HG02798 (cell line): ENCODE measurements at regions not wholly inside any gene's neighbourhood (a gene's known extent, or its start where the extent isn't known, plus 50 kb on each side); places are given as distances from the start of the nearest gene placed in this dataset.

Source experiments
- ATAC-seq: cut with Tn5 transposase; IDR thresholded peaks from one replicate; pipeline ENCODE4 v1.9.1; 2021; ENCODE audit warnings: mild to moderate bottlenecking; ENCODE audit not compliant: unreplicated experiment, poor library complexity

DNA sequence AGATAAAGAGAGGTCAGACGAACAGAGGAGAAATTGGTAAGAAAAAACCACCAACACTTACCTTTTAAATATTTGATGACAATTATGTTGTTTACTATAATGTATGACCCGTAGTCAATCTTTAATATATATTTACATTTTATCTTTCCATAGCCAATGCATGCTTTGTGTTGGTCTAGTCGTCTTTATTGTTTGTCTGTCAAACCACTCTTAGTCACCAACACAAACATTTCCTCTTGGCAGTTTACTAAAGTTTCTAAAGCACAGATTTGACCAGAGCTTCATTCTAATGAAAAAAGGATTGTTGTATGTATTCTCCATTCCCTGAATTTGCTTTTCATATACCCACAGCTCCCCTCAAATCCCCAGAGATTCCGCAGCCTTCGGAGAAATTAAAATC is 784.7 kb upstream of the PIK3C3 start:
- no peak for ATAC-seq

DNA sequence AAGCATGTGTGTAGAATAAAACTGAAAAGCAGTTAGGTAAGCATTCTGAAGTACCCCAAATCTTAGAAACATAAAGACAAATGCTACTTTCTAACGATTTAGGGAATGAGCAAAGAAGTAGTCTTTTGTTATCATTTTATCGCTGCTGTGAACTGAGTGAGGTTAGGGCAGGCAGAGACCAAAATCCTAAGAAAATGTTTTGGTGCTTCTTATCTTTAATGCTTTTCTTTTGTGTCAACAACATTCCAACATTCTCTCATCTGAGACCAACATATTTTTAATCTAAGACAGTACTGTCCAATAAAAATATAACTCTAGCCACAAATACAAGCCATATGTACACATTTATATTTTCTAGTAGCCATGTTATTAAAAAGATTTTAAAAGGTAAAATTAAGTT is 789.4 kb upstream of the PIK3C3 start:
- no peak for ATAC-seq

- ATAC-seq: no peak
Measured at GRCh38 chr18:41162781-41163180, 792.3 kb upstream of the PIK3C3 start.

GRCh38 chr18:41162191-41162590 is 792.8 kb upstream of the PIK3C3 start:
- ATAC-seq: no peak

DNA sequence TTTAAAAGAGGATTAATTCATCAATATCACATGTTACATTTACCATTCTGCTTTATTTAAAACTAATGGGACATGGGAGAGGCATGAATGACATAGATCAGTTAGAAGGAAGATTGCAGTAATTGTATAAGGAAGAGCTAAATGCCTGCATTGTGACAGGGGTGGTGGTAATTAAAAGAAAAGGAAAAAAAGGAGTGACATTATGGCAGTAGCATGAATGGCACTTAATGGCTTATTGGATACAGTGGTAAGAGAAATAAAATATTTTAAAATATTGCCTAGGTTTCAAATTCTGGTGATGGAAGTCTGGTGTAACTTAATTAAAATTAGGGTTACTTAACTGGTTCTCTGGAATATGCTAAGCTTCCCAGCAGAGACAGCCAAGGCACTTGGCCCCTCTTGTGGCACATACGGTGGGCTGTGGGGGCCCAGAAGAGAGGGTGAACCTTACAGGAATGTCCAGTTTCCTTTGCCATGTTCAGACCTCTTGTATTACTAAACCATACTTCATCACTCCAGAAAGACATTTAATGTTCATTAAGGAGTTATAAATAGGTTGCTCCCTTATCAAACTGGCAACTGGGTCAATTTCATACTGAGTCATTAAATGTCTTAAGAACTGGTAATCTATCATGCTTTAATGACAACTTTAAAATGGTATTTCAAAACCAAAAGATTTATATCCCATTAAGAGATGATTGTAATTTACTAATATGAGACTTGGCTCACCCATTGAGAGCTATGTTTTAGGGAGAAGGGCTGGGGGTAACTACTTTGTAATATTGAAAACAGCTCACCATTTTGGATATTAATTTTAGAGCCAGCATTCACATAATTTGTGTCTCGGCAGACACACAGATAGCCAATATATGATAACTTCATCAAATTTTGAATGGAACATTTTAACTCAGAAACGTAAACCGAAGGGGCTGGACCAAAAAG is 798.9 kb upstream of the PIK3C3 start:
- no peak for ATAC-seq

- ATAC-seq: no peak
Measured at GRCh38 chr18:41155025-41155424, 800.0 kb upstream of the PIK3C3 start.

- ATAC-seq: no peak
Measured at GRCh38 chr18:41153871-41154270, 801.2 kb upstream of the PIK3C3 start.

- ATAC-seq: no peak
Measured at GRCh38 chr18:41150316-41150715, 804.7 kb upstream of the PIK3C3 start.

DNA sequence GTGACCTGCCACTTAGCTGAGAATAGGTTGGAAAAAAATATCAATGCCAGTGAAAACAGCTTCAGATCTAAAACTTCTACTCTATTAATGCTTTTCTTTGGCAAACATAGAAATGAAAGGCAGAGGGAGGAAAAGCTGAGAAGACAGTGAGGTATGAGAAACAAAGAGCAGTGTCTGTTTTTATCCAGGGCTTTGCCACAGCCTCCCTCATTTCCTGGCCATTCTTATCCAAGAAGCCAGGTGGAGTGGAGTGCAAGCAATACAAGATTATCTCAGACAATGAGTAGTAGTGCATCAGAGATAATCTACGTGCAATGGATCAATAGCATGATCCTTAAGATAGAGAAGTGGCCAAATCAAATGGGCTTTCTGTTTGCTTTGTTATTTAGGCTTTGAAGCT is 808.7 kb upstream of the PIK3C3 start:
- ATAC-seq: no peak

DNA sequence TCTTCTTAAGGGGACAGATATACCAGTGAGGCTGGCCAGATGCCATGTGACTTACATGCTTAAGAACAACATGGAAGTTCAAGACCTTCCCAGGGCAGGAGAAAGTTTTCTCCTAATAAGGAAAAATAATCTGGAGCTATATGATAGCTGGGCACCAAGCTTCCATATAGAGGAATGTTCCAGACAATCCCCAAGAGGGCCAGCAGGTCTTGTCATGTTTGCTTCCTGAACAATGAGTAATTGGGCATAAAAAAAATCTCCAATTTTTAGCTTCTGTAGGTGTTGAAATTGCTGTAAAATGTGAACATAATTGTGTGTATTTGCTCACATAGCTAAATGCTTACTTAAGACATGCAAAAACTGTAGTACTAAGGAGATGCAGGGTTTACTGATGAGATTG is 809.5 kb upstream of the PIK3C3 start:
- no peak for ATAC-seq

DNA sequence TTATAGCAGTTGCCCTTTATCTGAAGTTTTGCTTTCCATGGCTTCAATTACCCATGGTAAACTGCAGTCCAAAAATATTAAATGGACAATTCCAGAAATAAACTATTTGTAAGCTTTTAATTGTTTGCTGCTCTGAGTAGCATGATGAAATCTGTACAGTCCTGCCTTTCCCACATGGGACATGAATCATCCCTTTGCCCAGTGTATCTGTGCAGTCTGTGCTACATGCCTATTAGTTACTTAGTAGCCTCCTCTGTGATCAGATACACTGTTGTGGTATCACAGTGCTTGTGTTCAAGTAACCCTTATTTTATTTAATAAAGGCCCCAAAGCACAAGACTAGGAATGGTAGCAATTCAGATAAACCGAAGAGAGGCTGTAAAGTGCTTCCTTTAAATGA is 810.6 kb upstream of the PIK3C3 start:
- no peak for ATAC-seq

- no peak for ATAC-seq
Measured at GRCh38 chr18:41140506-41140905, 814.5 kb upstream of the PIK3C3 start.

GRCh38 chr18:41135146-41135545 is 819.9 kb upstream of the PIK3C3 start:
- no peak for ATAC-seq

GRCh38 chr18:41134426-41134825 is 820.6 kb upstream of the PIK3C3 start:
- no peak for ATAC-seq

DNA sequence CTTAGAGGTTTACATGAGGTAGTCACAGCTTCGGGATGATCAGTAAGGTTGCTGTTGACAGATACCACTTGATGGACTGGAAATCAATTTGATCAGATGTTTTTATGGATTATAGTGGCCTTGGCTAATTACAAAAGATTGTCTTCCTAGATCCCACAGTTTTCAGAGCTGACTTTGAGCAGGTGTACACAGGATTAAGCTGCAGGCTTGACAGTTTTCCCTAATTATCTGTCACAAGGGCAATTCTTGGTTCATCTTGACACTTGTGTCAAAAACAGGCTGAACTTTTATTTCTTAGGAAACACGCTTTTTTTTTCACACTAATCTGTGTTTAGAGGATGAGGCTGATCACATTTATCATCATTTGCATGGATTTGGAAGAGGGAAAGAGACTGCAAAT is 824.0 kb upstream of the PIK3C3 start:
- no peak for ATAC-seq

DNA sequence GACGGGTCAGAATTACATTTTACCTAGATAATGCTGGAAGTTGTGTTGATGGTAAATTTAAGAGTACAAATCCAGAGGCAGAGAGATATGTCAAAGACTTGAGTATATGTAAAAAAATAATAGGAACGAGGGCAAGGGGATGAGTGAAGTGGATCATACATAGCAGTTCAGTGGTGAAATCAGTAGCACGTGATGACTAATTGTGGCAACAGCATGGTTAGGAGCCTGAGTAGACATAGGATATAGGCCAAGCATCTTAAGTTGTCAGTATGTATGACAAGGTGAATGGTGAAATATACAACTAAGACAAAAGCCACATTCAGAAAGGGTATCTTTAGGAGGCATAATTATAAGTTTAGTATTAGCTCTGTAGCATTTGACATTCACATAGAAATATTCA is 826.5 kb upstream of the PIK3C3 start:
- no peak for ATAC-seq

DNA sequence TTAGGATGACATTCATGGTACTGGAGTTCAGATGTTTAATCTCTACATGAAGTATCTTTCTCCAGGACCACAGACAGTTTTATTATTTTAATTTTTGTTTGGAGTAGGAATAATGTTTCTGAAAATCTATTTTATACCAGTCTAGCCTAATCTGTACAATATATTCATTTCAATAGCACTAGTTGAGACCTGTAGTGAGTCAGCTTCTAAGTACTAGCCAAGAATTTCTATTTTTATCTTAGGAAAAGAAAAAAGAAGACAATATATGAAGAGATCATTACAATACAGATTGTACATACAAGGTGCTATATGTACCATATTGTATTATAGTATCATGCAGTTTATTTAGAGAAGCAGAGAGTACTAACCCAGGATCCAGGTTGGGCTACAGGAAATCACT is 826.9 kb upstream of the PIK3C3 start:
- no peak for ATAC-seq

DNA sequence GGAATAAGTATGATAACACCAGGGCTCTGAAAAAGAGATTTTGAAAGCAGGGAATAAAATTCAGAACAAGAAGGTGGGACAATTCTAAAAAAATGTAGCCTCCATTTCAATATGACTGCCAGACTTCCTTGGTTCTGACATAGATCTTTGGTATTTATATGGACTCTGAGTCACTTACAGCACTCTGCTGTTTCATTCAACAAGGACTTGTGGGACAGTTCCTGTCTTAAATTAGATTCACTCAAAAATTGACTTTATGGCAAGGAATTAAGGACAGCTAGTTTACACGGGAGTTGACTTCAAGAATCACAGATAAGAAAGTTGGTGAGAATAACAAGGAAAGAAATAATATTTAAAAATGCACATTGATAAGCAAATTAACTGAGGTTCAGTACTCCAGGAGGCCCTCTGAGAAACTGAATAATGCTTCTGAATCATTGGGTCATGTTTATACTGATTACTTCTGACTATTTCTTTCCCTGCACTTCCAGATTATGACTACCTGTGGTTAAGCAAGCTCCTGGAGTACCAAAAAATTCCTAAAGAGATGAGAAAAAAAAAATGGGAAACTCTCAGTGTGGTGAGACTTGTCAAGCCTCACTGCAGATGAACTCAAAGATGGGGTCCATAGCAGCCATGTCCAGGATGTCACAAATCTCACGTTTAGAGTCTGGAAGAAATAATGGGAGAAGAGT is 828.3 kb upstream of the PIK3C3 start:
- no peak for ATAC-seq

DNA sequence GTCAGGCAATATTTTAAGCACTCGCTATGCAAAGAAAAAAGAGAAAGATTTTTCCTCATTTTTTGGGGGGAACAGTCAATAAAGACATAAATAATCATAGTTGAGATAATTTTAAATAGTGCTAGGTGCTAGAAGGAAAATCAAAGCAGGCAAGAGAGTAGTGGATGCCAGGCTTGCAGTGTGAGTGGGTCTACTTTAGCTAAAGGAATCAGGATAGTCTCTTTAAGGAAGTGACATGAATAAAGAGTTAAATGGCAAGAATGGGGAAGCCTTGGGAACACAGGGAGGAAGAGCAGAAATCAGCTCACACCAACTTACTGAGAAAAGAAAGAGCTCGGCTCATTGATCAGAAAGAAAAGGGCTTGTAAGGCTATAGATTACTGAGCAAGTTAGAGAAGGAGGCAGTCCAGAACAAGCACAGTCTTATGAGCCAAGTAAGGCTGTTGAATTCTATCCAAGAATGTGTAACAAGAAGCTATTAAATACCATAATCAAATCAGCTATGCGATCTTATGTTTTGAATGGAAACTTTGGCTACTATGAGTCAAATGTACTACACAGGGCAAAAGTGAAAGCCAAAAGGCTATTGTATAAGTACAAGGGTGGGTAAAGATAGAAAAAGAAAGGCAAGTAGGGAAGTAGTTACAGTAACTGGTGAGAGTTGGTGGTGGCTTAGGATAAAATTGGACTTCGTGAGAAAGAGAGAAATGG is 833.8 kb upstream of the PIK3C3 start:
- ATAC-seq: no peak

DNA sequence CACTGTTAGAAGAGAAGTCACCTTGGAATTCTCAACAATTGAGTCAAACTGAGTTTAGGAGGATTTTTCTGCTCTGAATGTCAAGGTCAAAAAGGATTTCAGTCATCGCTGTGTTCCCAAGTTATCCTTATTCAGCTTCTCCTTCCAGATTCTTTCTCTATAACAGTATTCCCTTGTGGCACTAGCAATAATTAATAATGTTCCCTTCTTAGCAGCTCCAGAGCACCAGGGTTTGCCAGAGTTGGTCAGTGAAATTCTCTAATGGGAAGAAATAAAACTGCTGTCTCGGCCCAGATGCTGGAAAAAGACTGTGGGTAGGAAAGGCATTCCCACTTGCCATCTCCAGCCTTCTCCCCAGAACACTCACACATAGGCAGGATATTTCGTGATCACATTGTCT is 836.0 kb upstream of the PIK3C3 start:
- no peak for ATAC-seq

GRCh38 chr18:41113885-41114482 is 841.0 kb upstream of the PIK3C3 start:
- no peak for ATAC-seq
